HepG2 (cell line): ENCODE measurements at regions not wholly inside any gene's neighbourhood (a gene's known extent, or its start where the extent isn't known, plus 50 kb on each side); places are given as distances from the start of the nearest gene placed in this dataset.
"Not testable (repeated sequence)": the region's sequence is repeated elsewhere in the genome, so short reads cannot be mapped to it uniquely, and the experiment has no call there.

Source experiments
- ATAC-seq: fragments of 200-7000 bp; cut with Tn5 transposase; 3 replicates; pipeline ENCODE4 v1.9.1; 2020; ENCODE audit warnings: mild to moderate bottlenecking, moderate library complexity
- BruUV-seq: library from RNA; stranded (reverse); fragments of 400-500 nt; replicated peaks from 2 replicates; lab custom pipeline; 2021; lab: Mats Ljungman, UMichigan
- CTCF ChIA-PET: fragments of 300-600 bp; formaldehyde crosslinking; extraction: SDS; loops from one replicate; lab custom pipeline; 2021; ENCODE audit warnings: low total read pairs, inconsistent platforms, low intra/inter-chr PET ratio; lab: Yijun Ruan, JAX
- POLR2A ChIA-PET: fragments of 350-600 bp; sonication (Branson Sonifier 250); formaldehyde crosslinking; loops from one replicate; lab custom pipeline; 2020; ENCODE audit warnings: antibody characterized with exemption, inconsistent platforms; lab: Yijun Ruan, JAX
- DNase-seq: peaks from one replicate; pipeline ENCODE4 v3.0.0-alpha.2; 2015; ENCODE audit warnings: low spot score
- FAIRE-seq: peaks from 3 replicates; lab custom pipeline; 2011; peaks lifted over from hg19 to GRCh38; lab: Jason Lieb, UNC
- H2AFZ ChIP-seq: one replicate; pipeline ENCODE4 v1.6.1; 2011; ENCODE audit warnings: low read length, inconsistent platforms
- H3K27ac ChIP-seq: fragments of 300-600 bp; 3 replicates; pipeline ENCODE4 v1.8.0; 2011; ENCODE audit warnings: mixed run types, mild to moderate bottlenecking, mixed read lengths, low read length, inconsistent platforms; ENCODE audit not compliant: insufficient read depth; ENCODE audit errors: extremely low read length
- H3K27me3 ChIP-seq, 2 experiments: fragments of 200-600 bp in 1 of 2; 2 replicates in 1 of 2; 3 replicates in 1 of 2; pipeline versions ENCODE4 v1.6.0 to v1.8.0; 2011; ENCODE audit warnings: low read length in 2 of 2, mild to moderate bottlenecking in 2 of 2, moderate library complexity in 2 of 2, inconsistent platforms in 1 of 2; ENCODE audit not compliant: insufficient read depth in 2 of 2, control insufficient read depth in 1 of 2
- H3K36me3 ChIP-seq, 2 experiments: fragments of 200-600 bp in 1 of 2; replicated peaks in 1 of 2; 2 replicates in 1 of 2; 3 replicates in 1 of 2; pipeline versions ENCODE4 v1.5.1 to v1.8.0; 2011; ENCODE audit warnings: low read length in 2 of 2, inconsistent platforms in 1 of 2; ENCODE audit not compliant: insufficient read depth in 2 of 2, control insufficient read depth in 1 of 2
- H3K4me1 ChIP-seq: 2 replicates; pipeline ENCODE4 v1.5.1; 2012; ENCODE audit warnings: low read length, inconsistent platforms; ENCODE audit not compliant: insufficient read depth
- H3K4me2 ChIP-seq: 2 replicates; pipeline ENCODE4 v1.6.0; 2011; ENCODE audit warnings: low read depth, low read length, inconsistent platforms
- H3K4me3 ChIP-seq, 3 experiments: fragments of 200-600 bp in 1 of 3; sonication (generic), shearing (Covaris generic) in 1 of 3; replicated peaks in 1 of 3; 2 replicates each; pipeline ENCODE4 v1.5.1; 2011 to 2016; ENCODE audit warnings: low read length in 3 of 3, inconsistent platforms in 2 of 3, low read depth in 2 of 3, mild to moderate bottlenecking in 2 of 3, control low read depth in 1 of 3, mixed read lengths in 1 of 3; ENCODE audit not compliant: insufficient read depth in 1 of 3
- H3K79me2 ChIP-seq: one replicate; pipeline ENCODE4 v1.6.1; 2011; ENCODE audit warnings: low read length, inconsistent platforms; ENCODE audit not compliant: insufficient read depth
- H3K9ac ChIP-seq: 2 replicates; pipeline ENCODE4 v1.6.0; 2011; ENCODE audit warnings: mild to moderate bottlenecking, low read depth, low read length, inconsistent platforms; ENCODE audit not compliant: insufficient read depth
- H3K9me3 ChIP-seq: 2 replicates; pipeline ENCODE4 v1.5.1; 2012; ENCODE audit warnings: mild to moderate bottlenecking, low read length
- H4K20me1 ChIP-seq: 2 replicates; pipeline ENCODE4 v1.6.0; 2011; ENCODE audit warnings: inconsistent platforms, mild to moderate bottlenecking, low read length, moderate library complexity; ENCODE audit not compliant: insufficient read depth
- AKAP8 ChIP-seq: sonication (generic); formaldehyde crosslinking; IDR thresholded peaks from 2 replicates; pipeline ENCODE4 v1.5.1; 2020; ENCODE audit warnings: mild to moderate bottlenecking, missing genetic modification reagents
- ISL2 ChIP-seq: sonication (generic); formaldehyde crosslinking; IDR thresholded peaks from 2 replicates; pipeline ENCODE4 v1.5.0; 2020; ENCODE audit warnings: missing genetic modification reagents
- JARID2 ChIP-seq: sonication (generic); formaldehyde crosslinking; IDR thresholded peaks from 2 replicates; pipeline ENCODE4 v1.8.1; 2023; ENCODE audit warnings: missing genetic modification reagents, inconsistent platforms; ENCODE audit not compliant: insufficient replicate concordance
- MAFG ChIP-seq: sonication (generic); formaldehyde crosslinking; IDR thresholded peaks from 2 replicates; pipeline ENCODE4 v1.5.1; 2020; ENCODE audit warnings: mild to moderate bottlenecking, missing genetic modification reagents
- SATB2 ChIP-seq: sonication (generic); formaldehyde crosslinking; IDR thresholded peaks from 2 replicates; pipeline ENCODE4 v1.5.0; 2020; ENCODE audit warnings: missing genetic modification reagents
- STAG1 ChIP-seq: sonication (generic); formaldehyde crosslinking; IDR thresholded peaks from 2 replicates; pipeline ENCODE4 v1.4.0; 2020; ENCODE audit warnings: missing genetic modification reagents
- ZKSCAN5 ChIP-seq: sonication (generic); formaldehyde crosslinking; IDR thresholded peaks from 2 replicates; pipeline ENCODE4 v1.5.1; 2020; ENCODE audit warnings: mild to moderate bottlenecking, missing genetic modification reagents
- ZNF720 ChIP-seq: sonication (generic); formaldehyde crosslinking; IDR thresholded peaks from 2 replicates; pipeline ENCODE4 v1.4.0; 2020; ENCODE audit warnings: missing genetic modification reagents
- ZNF737 ChIP-seq: sonication (generic); formaldehyde crosslinking; IDR thresholded peaks from 2 replicates; pipeline ENCODE4 v1.5.0; 2020; ENCODE audit warnings: missing genetic modification reagents, mild to moderate bottlenecking, borderline replicate concordance
- WGBS: methylation state at CpG from one replicate; pipeline ENCODE4 v1.1.6; 2017; ENCODE audit warnings: low lambda C conversion rate; 5-methylcytosine and 5-hydroxymethylcytosine counted together
- in situ Hi-C: cut with HindIII; loops from 2 replicates; pipeline ENCODE4 v1.10.0; 2017; ENCODE audit warnings: low pct_unique_long_range_greater_than_20kb; ENCODE audit not compliant: extremely low pct_ligation_motif_present
- intact Hi-C: fragments of 100-400 bp; cut with micrococcal nuclease; formaldehyde crosslinking; loops from one replicate; pipeline ENCODE4 v1.10.0; 2022; ENCODE audit not compliant: unreplicated experiment
- TF ChIP-seq, protein P1 (sequence below): sonication (generic); formaldehyde crosslinking; IDR thresholded peaks from 2 replicates; pipeline ENCODE4 v1.5.0; 2020; ENCODE audit warnings: mild to moderate bottlenecking, missing genetic modification reagents, moderate library complexity
- TF ChIP-seq, protein P2 (sequence below): sonication (generic); formaldehyde crosslinking; IDR thresholded peaks from 2 replicates; pipeline ENCODE4 v1.9.0; 2021; ENCODE audit warnings: missing genetic modification reagents, mild to moderate bottlenecking, borderline replicate concordance
- TF ChIP-seq, protein P3 (sequence below): IDR thresholded peaks from 2 replicates; pipeline ENCODE4 v1.6.1; 2012; ENCODE audit warnings: inconsistent platforms

DNA sequence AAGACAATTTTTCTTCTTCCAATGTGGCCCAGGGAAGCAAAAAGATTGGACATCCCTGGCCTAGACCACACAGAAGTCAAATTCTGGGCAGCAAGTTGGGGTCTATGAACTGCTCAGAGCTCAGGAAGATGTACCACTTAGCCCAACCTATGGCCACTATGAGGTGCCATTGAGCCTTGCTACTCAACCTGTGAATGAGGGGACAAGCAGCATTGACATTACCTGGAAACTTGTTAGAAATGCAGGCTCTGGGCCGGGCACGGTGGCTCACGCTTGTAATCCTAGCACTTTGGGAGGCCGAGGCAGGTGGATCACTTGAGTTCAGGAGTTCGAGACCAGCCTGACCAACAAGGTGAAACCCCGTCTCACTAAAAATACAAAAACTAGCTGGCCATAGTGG, 195.6 kb downstream of the SEMA6D start:
- H2AFZ ChIP-seq, H3K27me3 ChIP-seq, DNase-seq, H3K4me1 ChIP-seq, FAIRE-seq, H3K4me3 ChIP-seq, CTCF ChIA-PET, H3K9ac ChIP-seq, intact Hi-C loops, H3K36me3 ChIP-seq, ATAC-seq, H3K27ac ChIP-seq, in situ Hi-C loops, H4K20me1 ChIP-seq, BruUV-seq, POLR2A ChIA-PET, H3K4me2 ChIP-seq, H3K79me2 ChIP-seq: not testable (repeated sequence)
- peaks cover 66% of the 10 kb centered on the region for H3K9me3 ChIP-seq
- TF ChIP-seq STAG1, result 0 out of 2 replicates have a peak, but pooled peaks have one; percentile 9
- TF ChIP-seq, protein P1, sequence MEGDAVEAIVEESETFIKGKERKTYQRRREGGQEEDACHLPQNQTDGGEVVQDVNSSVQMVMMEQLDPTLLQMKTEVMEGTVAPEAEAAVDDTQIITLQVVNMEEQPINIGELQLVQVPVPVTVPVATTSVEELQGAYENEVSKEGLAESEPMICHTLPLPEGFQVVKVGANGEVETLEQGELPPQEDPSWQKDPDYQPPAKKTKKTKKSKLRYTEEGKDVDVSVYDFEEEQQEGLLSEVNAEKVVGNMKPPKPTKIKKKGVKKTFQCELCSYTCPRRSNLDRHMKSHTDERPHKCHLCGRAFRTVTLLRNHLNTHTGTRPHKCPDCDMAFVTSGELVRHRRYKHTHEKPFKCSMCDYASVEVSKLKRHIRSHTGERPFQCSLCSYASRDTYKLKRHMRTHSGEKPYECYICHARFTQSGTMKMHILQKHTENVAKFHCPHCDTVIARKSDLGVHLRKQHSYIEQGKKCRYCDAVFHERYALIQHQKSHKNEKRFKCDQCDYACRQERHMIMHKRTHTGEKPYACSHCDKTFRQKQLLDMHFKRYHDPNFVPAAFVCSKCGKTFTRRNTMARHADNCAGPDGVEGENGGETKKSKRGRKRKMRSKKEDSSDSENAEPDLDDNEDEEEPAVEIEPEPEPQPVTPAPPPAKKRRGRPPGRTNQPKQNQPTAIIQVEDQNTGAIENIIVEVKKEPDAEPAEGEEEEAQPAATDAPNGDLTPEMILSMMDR, result 0 out of 2 replicates have a peak, but pooled peaks have one; percentile 11
- WGBS, result 0% methylated on average over 1 of the region's 6 CpGs

DNA sequence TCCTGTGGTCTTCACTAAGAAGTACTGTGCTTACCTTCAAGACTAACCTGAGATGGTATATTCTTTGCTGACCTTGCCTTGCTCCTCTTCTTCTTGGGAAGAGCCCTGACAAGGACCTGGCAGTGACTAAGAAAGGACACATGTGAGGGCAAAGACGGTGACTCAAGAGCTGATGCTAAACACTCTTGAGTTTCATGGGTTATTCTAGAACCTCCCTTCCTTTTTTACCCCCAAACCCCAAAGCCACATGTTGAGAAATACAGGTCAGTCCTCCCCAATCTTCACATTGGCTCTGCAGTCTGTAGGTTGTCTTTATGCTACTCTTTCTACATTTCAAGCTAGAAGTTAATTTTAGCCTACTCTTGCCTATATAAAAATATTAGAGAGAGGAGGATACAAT, 200.6 kb downstream of the SEMA6D start:
- intact Hi-C loops, result no loop called here
- ATAC-seq (no peak), FAIRE-seq (no peak), DNase-seq (no peak)
- in situ Hi-C loops, result no loop called here
- no peaks in the 10 kb centered on the region for H4K20me1 ChIP-seq
- H3K9ac ChIP-seq, result no peak overlapping the region
- H3K4me1 ChIP-seq, result no peaks in the 10 kb centered on the region
- TF ChIP-seq, protein P2, sequence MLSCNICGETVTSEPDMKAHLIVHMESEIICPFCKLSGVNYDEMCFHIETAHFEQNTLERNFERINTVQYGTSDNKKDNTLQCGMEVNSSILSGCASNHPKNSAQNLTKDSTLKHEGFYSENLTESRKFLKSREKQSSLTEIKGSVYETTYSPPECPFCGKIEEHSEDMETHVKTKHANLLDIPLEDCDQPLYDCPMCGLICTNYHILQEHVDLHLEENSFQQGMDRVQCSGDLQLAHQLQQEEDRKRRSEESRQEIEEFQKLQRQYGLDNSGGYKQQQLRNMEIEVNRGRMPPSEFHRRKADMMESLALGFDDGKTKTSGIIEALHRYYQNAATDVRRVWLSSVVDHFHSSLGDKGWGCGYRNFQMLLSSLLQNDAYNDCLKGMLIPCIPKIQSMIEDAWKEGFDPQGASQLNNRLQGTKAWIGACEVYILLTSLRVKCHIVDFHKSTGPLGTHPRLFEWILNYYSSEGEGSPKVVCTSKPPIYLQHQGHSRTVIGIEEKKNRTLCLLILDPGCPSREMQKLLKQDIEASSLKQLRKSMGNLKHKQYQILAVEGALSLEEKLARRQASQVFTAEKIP, result no peak
- TF ChIP-seq ZNF720 (CRISPR knock-in tag) (no peak), ZKSCAN5 (CRISPR knock-in tag) (no peak), ISL2 (CRISPR knock-in tag) (no peak), ZNF737 (CRISPR knock-in tag) (no peak), JARID2 (CRISPR knock-in tag) (no peak), SATB2 (CRISPR knock-in tag) (no peak), MAFG (CRISPR knock-in tag) (no peak), AKAP8 (CRISPR knock-in tag) (no peak)
- TF ChIP-seq, protein P3, sequence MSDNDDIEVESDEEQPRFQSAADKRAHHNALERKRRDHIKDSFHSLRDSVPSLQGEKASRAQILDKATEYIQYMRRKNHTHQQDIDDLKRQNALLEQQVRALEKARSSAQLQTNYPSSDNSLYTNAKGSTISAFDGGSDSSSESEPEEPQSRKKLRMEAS, result no peak
- no peak overlapping the region for H3K4me3 ChIP-seq
- no peak overlapping the region for H2AFZ ChIP-seq
- CTCF ChIA-PET, result no interaction called here
- no peaks in the 10 kb centered on the region for H3K36me3 ChIP-seq
- H3K79me2 ChIP-seq, result no peaks in the 10 kb centered on the region
- POLR2A ChIA-PET, result no interaction called here
- no peak overlapping the region for H3K27ac ChIP-seq
- peaks cover 59% of the 10 kb centered on the region for H3K9me3 ChIP-seq
- no peak overlapping the region for H3K4me2 ChIP-seq
- H3K27me3 ChIP-seq, result no peaks in the 10 kb centered on the region
- BruUV-seq, result no TSS peak
- 0% methylated on average over 1 of the region's 1 CpG for WGBS
